RPMI8226 (cell line): ENCODE measurements at regions not wholly inside any gene's neighbourhood (a gene's known extent, or its start where the extent isn't known, plus 50 kb on each side); places are given as distances from the start of the nearest gene placed in this dataset.
"Not testable (repeated sequence)": the region's sequence is repeated elsewhere in the genome, so short reads cannot be mapped to it uniquely, and the experiment has no call there.

Experiments used
- DNase-seq: peaks from one replicate; pipeline ENCODE4 v3.0.0-alpha.2; 2015

- no peak for DNase-seq
Measured at GRCh38 chr2:76252704-76253103, 542.0 kb upstream of the GCFC2 start.

- DNase-seq: no peak
Measured at GRCh38 chr2:76251342-76251741, 540.6 kb upstream of the GCFC2 start.

- no peak for DNase-seq
Measured at GRCh38 chr2:76247006-76247405, 536.3 kb upstream of the GCFC2 start.

GRCh38 chr2:76211991-76212985 is 501.6 kb upstream of the GCFC2 start:
- DNase-seq: peak; percentile 5

- DNase-seq: no peak
Measured at GRCh38 chr2:76210551-76210950, 499.8 kb upstream of the GCFC2 start.

GRCh38 chr2:76204048-76204447 is 493.3 kb upstream of the GCFC2 start:
- DNase-seq: no peak

GRCh38 chr2:76202866-76203265 is 492.2 kb upstream of the GCFC2 start:
- no peak for DNase-seq

- DNase-seq: peak; percentile 70
Measured at GRCh38 chr2:76197842-76198448, 487.2 kb upstream of the GCFC2 start.

- no peak for DNase-seq
Measured at GRCh38 chr2:76197428-76197827, 486.7 kb upstream of the GCFC2 start.

GRCh38 chr2:76194031-76194775 is 483.5 kb upstream of the GCFC2 start:
- DNase-seq: no peak

GRCh38 chr2:76193089-76193488 is 482.4 kb upstream of the GCFC2 start:
- no peak for DNase-seq

- DNase-seq: no peak
Measured at GRCh38 chr2:76188334-76189008, 477.8 kb upstream of the GCFC2 start.

- DNase-seq: no peak
Measured at GRCh38 chr2:76187415-76187814, 476.7 kb upstream of the GCFC2 start.

- no peak for DNase-seq
Measured at GRCh38 chr2:76180676-76181075, 470.0 kb upstream of the GCFC2 start.

- no peak for DNase-seq
Measured at GRCh38 chr2:76178610-76179009, 467.9 kb upstream of the GCFC2 start.

- DNase-seq: no peak
Measured at GRCh38 chr2:76175295-76175694, 464.6 kb upstream of the GCFC2 start.

GRCh38 chr2:76174505-76174904 is 463.8 kb upstream of the GCFC2 start:
- DNase-seq: no peak

- DNase-seq: not testable (repeated sequence)
Measured at GRCh38 chr2:76173206-76173605, 462.5 kb upstream of the GCFC2 start.

- not testable (repeated sequence) for DNase-seq
Measured at GRCh38 chr2:76172154-76172595, 461.5 kb upstream of the GCFC2 start.

- no peak for DNase-seq
Measured at GRCh38 chr2:76170856-76171255, 460.1 kb upstream of the GCFC2 start.

GRCh38 chr2:76170009-76170384 is 459.3 kb upstream of the GCFC2 start:
- DNase-seq: no peak

- DNase-seq: no peak
Measured at GRCh38 chr2:76169276-76170008, 458.7 kb upstream of the GCFC2 start.
